ENCODE measurements at regions not wholly inside any gene's neighbourhood (a gene's known extent, or its start where the extent isn't known, plus 50 kb on each side); places are given as distances from the start of the nearest gene placed in this dataset.

DNA sequence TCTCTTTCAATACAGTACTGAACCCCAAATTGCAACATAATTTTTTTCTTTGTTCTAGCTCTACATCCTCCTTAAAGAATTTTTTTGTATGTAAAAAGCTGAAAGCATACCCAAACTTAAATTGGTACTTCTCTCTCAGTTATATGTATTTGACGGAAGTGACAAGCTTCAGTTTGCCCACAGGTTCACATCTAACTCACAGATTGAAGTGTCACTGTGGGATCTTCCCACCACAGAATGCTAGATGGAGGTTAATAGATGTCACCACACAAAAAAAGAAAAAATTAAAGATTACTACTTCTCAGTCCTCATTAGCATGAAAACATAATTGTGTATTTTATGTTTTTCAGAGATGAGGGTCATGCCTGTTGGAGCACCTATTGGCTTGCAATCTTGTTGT lies 150.9 kb upstream of the GHITM start:
- no peaks in the 10 kb centered on the region for H3F3A ChIP-seq (ENCODE audit: insufficient read depth, low read length)

DNA sequence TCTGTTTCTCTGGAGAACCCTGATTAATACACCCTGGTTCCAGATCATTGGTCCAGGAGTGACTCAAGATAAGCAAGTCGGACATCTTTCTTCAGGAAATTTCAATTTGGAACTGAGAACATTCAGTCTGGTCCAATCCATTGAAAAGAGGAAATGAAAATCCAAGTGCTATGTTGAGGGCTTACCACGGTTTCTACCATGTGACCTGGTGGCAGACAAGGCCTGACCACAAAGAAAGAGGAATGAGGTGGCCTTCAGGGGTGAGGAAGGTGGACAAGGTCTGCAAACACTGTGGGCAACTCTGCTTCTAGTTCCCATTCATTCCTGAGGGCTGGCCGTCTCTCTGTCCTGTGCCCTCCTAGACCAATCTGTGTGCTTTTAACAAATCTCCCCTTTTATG lies 149.2 kb upstream of the GHITM start:
- no peak for TF ChIP-seq EZH2 (IDR thresholded peaks at IDR 0.05; ENCODE audit: borderline replicate concordance, low read length)
- TF ChIP-seq, protein P1, sequence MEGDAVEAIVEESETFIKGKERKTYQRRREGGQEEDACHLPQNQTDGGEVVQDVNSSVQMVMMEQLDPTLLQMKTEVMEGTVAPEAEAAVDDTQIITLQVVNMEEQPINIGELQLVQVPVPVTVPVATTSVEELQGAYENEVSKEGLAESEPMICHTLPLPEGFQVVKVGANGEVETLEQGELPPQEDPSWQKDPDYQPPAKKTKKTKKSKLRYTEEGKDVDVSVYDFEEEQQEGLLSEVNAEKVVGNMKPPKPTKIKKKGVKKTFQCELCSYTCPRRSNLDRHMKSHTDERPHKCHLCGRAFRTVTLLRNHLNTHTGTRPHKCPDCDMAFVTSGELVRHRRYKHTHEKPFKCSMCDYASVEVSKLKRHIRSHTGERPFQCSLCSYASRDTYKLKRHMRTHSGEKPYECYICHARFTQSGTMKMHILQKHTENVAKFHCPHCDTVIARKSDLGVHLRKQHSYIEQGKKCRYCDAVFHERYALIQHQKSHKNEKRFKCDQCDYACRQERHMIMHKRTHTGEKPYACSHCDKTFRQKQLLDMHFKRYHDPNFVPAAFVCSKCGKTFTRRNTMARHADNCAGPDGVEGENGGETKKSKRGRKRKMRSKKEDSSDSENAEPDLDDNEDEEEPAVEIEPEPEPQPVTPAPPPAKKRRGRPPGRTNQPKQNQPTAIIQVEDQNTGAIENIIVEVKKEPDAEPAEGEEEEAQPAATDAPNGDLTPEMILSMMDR (IDR thresholded peaks at IDR 0.05; ENCODE audit: low read length) = no peak
- Histone ChIP-seq H3K4me2 (ENCODE audit: low read length) (no peak overlapping the region), H3K27ac (ENCODE audit: low read depth, low read length, poor library complexity, severe bottlenecking) (no peak overlapping the region), H4K20me1 (ENCODE audit: insufficient read depth, low read length) (no peaks in the 10 kb centered on the region), H3K4me3 (ENCODE audit: low read depth, low read length, poor library complexity, severe bottlenecking) (no peak overlapping the region), H3K79me2 (ENCODE audit: insufficient read depth, low read length) (no peaks in the 10 kb centered on the region), H2AFZ (ENCODE audit: low read length) (no peak overlapping the region), H3K4me1 (ENCODE audit: insufficient read depth, low read length, severe bottlenecking) (no peaks in the 10 kb centered on the region), H3K9me2 (ENCODE audit: low read depth, low read length) (no peaks in the 10 kb centered on the region), H3K9me3 (ENCODE audit: low read length) (no peaks in the 10 kb centered on the region), H3F3A (ENCODE audit: insufficient read depth, low read length) (no peaks in the 10 kb centered on the region), H3K27me3 (ENCODE audit: insufficient read depth, low read length) (no peaks in the 10 kb centered on the region), H3K36me3 (ENCODE audit: insufficient read depth, low read length) (no peaks in the 10 kb centered on the region), H3K9ac (ENCODE audit: low read length) (no peak overlapping the region)

More for the DNA sequence above, 150.9 kb upstream of the GHITM start:
- H3K4me3 ChIP-seq (ENCODE audit: low read depth, low read length, poor library complexity, severe bottlenecking) = no peak overlapping the region
- no peak overlapping the region for H2AFZ ChIP-seq (ENCODE audit: low read length)
- H3K27me3 ChIP-seq (ENCODE audit: insufficient read depth, low read length) = no peaks in the 10 kb centered on the region
- H3K9me2 ChIP-seq (ENCODE audit: low read depth, low read length) = no peaks in the 10 kb centered on the region
- H3K9ac ChIP-seq (ENCODE audit: low read length) = no peak overlapping the region
- no peaks in the 10 kb centered on the region for H3K79me2 ChIP-seq (ENCODE audit: insufficient read depth, low read length)
- no peaks in the 10 kb centered on the region for H4K20me1 ChIP-seq (ENCODE audit: insufficient read depth, low read length)
- H3K4me2 ChIP-seq (ENCODE audit: low read length) = no peak overlapping the region
- no peaks in the 10 kb centered on the region for H3K9me3 ChIP-seq (ENCODE audit: low read length)
- no peak overlapping the region for H3K27ac ChIP-seq (ENCODE audit: low read depth, low read length, poor library complexity, severe bottlenecking)
- no peaks in the 10 kb centered on the region for H3K4me1 ChIP-seq (ENCODE audit: insufficient read depth, low read length, severe bottlenecking)
- H3K36me3 ChIP-seq (ENCODE audit: insufficient read depth, low read length) = no peaks in the 10 kb centered on the region
- TF ChIP-seq, protein P1 (IDR thresholded peaks at IDR 0.05; ENCODE audit: low read length) = no peak
- TF ChIP-seq EZH2 (IDR thresholded peaks at IDR 0.05; ENCODE audit: borderline replicate concordance, low read length) = no peak

DNA sequence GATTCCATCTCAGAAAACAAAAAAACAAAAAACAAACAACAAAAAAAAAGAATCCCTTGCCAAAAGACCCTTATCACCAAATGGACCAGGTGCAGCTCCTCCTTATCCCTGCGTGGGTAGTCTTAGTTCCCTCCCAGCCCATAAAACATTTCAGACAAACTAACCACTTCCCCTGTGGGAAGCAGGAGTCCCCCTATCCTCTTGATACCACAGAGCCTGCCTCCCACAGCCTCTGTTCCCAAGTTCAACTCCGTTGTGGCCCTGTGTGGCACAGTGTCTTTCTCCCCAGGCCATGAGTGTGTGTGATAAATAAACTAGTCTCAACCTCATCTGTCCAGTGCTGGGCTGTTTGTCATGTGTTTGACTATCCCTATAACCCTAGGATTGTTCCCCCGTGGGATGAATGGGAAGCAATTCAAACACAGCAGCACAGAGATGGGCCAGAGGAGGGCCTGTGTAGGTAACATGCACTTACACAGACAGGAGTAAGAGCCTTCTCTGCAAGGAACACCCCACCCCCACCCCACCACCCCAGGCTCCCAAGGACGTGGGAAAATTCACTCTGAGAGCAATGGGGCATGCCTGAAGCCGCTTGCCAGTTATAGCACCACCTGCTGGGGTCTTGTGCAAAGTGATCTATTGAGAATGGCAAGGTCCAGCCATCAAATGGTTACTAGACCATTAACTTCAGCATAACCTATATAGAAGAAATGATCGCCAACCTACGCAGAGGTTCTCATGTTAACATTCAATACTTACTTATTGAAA lies 147.1 kb upstream of the GHITM start:
- Histone ChIP-seq H3K27ac (ENCODE audit: low read depth, low read length, poor library complexity, severe bottlenecking) (no peak overlapping the region), H3K36me3 (ENCODE audit: insufficient read depth, low read length) (no peaks in the 10 kb centered on the region), H2AFZ (ENCODE audit: low read length) (no peak overlapping the region), H3K79me2 (ENCODE audit: insufficient read depth, low read length) (no peaks in the 10 kb centered on the region), H3K9me3 (ENCODE audit: low read length) (no peaks in the 10 kb centered on the region), H3K9me2 (ENCODE audit: low read depth, low read length) (no peaks in the 10 kb centered on the region), H3K4me1 (ENCODE audit: insufficient read depth, low read length, severe bottlenecking) (no peaks in the 10 kb centered on the region), H3K27me3 (ENCODE audit: insufficient read depth, low read length) (0 out of 2 replicates have a peak, but pooled peaks cover 5% of the 10 kb centered on the region), H3K9ac (ENCODE audit: low read length) (no peak overlapping the region), H3K4me3 (ENCODE audit: low read depth, low read length, poor library complexity, severe bottlenecking) (no peak overlapping the region), H3F3A (ENCODE audit: insufficient read depth, low read length) (no peaks in the 10 kb centered on the region), H3K4me2 (ENCODE audit: low read length) (no peak overlapping the region), H4K20me1 (ENCODE audit: insufficient read depth, low read length) (no peaks in the 10 kb centered on the region)
- no peak for TF ChIP-seq EZH2 (IDR thresholded peaks at IDR 0.05; ENCODE audit: borderline replicate concordance, low read length)
- TF ChIP-seq, protein P1 (IDR thresholded peaks at IDR 0.05; ENCODE audit: low read length) = peak; percentile 60

Measured in OCI-LY1 (cell line).